ENCODE measurements at regions not wholly inside any gene's neighbourhood (a gene's known extent, or its start where the extent isn't known, plus 50 kb on each side); places are given as distances from the start of the nearest gene placed in this dataset.

GRCh38 chr4:111572470-111572869 is 572.8 kb upstream of the FAM241A start:
- POLR2A ChIA-PET, result no interaction called here
- ATAC-seq, result no peak
- Histone ChIP-seq H3K9me3 (ENCODE audit: control insufficient read depth, insufficient read depth, low read depth, low read length) (no peaks in the 10 kb centered on the region), H3K36me3 (ENCODE audit: control insufficient read depth, insufficient read depth, low read length) (no peaks in the 10 kb centered on the region), H3K27me3 (ENCODE audit: control insufficient read depth, insufficient read depth, low read length) (no peaks in the 10 kb centered on the region), H3K27ac (ENCODE audit: low read length) (no peak overlapping the region), H3K4me3 (ENCODE audit: low read depth in 2 of 2, low read length in 2 of 2) (no peak overlapping the region), H3K4me1 (ENCODE audit: control insufficient read depth, insufficient read depth, low read length) (no peaks in the 10 kb centered on the region)
- BruUV-seq (replicated peaks), result no TSS peak
- no peak for DNase-seq (ENCODE audit: low read depth, low spot score)
- in situ Hi-C loops (cut with HindIII; ENCODE audit: low pct_unique_long_range_greater_than_20kb, low sequenced_read_pairs) (no loop called here), intact Hi-C loops (cut with micrococcal nuclease; ENCODE audit: unreplicated experiment) (no loop called here)
- CTCF ChIA-PET, result no interaction called here
- TF ChIP-seq REST (IDR thresholded peaks at IDR 0.05; ENCODE audit: insufficient read depth in 1 of 2, low read depth in 2 of 2, low read length in 1 of 2) (no peak), POLR2AphosphoS5 (IDR thresholded peaks at IDR 0.05; ENCODE audit: low read depth, low read length) (no peak), TCF7L2 (IDR thresholded peaks at IDR 0.05; ENCODE audit: low read depth, low read length) (no peak), SIN3A (IDR thresholded peaks at IDR 0.05; ENCODE audit: borderline replicate concordance, insufficient read depth, low read depth, low read length) (no peak)
- TF ChIP-seq, protein P1, sequence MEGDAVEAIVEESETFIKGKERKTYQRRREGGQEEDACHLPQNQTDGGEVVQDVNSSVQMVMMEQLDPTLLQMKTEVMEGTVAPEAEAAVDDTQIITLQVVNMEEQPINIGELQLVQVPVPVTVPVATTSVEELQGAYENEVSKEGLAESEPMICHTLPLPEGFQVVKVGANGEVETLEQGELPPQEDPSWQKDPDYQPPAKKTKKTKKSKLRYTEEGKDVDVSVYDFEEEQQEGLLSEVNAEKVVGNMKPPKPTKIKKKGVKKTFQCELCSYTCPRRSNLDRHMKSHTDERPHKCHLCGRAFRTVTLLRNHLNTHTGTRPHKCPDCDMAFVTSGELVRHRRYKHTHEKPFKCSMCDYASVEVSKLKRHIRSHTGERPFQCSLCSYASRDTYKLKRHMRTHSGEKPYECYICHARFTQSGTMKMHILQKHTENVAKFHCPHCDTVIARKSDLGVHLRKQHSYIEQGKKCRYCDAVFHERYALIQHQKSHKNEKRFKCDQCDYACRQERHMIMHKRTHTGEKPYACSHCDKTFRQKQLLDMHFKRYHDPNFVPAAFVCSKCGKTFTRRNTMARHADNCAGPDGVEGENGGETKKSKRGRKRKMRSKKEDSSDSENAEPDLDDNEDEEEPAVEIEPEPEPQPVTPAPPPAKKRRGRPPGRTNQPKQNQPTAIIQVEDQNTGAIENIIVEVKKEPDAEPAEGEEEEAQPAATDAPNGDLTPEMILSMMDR (IDR thresholded peaks at IDR 0.05), result no peak

GRCh38 chr4:111573386-111573785 is 571.9 kb upstream of the FAM241A start:
- DNase-seq (ENCODE audit: low read depth, low spot score) (no peak), ATAC-seq (no peak)
- no peak overlapping the region for H3K4me3 ChIP-seq (ENCODE audit: low read depth in 2 of 2, low read length in 2 of 2)
- no peak overlapping the region for H3K27ac ChIP-seq (ENCODE audit: low read length)
- CTCF ChIA-PET, result no interaction called here
- intact Hi-C loops (cut with micrococcal nuclease; ENCODE audit: unreplicated experiment), result no loop called here
- H3K9me3 ChIP-seq (ENCODE audit: control insufficient read depth, insufficient read depth, low read depth, low read length), result no peaks in the 10 kb centered on the region
- no peaks in the 10 kb centered on the region for H3K4me1 ChIP-seq (ENCODE audit: control insufficient read depth, insufficient read depth, low read length)
- H3K36me3 ChIP-seq (ENCODE audit: control insufficient read depth, insufficient read depth, low read length), result no peaks in the 10 kb centered on the region
- H3K27me3 ChIP-seq (ENCODE audit: control insufficient read depth, insufficient read depth, low read length), result no peaks in the 10 kb centered on the region
- no peak for TF ChIP-seq SIN3A (IDR thresholded peaks at IDR 0.05; ENCODE audit: borderline replicate concordance, insufficient read depth, low read depth, low read length)
- no peak for TF ChIP-seq POLR2AphosphoS5 (IDR thresholded peaks at IDR 0.05; ENCODE audit: low read depth, low read length)
- TF ChIP-seq REST (IDR thresholded peaks at IDR 0.05; ENCODE audit: insufficient read depth in 1 of 2, low read depth in 2 of 2, low read length in 1 of 2), result no peak
- no peak for TF ChIP-seq TCF7L2 (IDR thresholded peaks at IDR 0.05; ENCODE audit: low read depth, low read length)
- TF ChIP-seq, protein P1 (IDR thresholded peaks at IDR 0.05), result no peak
- no TSS peak for BruUV-seq (replicated peaks)
- in situ Hi-C loops (cut with HindIII; ENCODE audit: low pct_unique_long_range_greater_than_20kb, low sequenced_read_pairs), result no loop called here
- POLR2A ChIA-PET, result no interaction called here
